ENCODE measurements at regions not wholly inside any gene's neighbourhood (a gene's known extent, or its start where the extent isn't known, plus 50 kb on each side); places are given as distances from the start of the nearest gene placed in this dataset.

GRCh38 chr6:67212584-67212983, 1422.5 kb upstream of the ADGRB3 start:
- TF ChIP-seq CTCF (IDR thresholded peaks at IDR 0.05; ENCODE audit: poor library complexity) (no peak), EZH2 (IDR thresholded peaks at IDR 0.05; ENCODE audit: borderline replicate concordance) (no peak)

Data from hepatocyte (in vitro differentiated cells).